Liver (tissue), 8 donors: ENCODE measurements at regions not wholly inside any gene's neighbourhood (a gene's known extent, or its start where the extent isn't known, plus 50 kb on each side); places are given as distances from the start of the nearest gene placed in this dataset.

ENCODE experiments used
- DNase-seq: peaks from one replicate; pipeline ENCODE4 v3.0.0-alpha.2; 2017; ENCODE audit warnings: low spot score
- H3K27ac ChIP-seq, 2 donors: one replicate each; pipeline ENCODE4 v1.7.0; 2013; ENCODE audit warnings: inconsistent platforms in 2 of 2, low read length in 2 of 2, control low read depth in 1 of 2, low read depth in 1 of 2, mild to moderate bottlenecking in 1 of 2
- H3K27me3 ChIP-seq, 4 donors: one replicate each; pipeline versions ENCODE4 v1.6.1 to v1.7.0; 2013; ENCODE audit warnings: low read length in 3 of 4, inconsistent platforms in 1 of 4, mild to moderate bottlenecking in 1 of 4, moderate library complexity in 1 of 4; ENCODE audit not compliant: control insufficient read depth in 4 of 4, insufficient read depth in 4 of 4
- H3K36me3 ChIP-seq, 4 donors: one replicate each; pipeline versions ENCODE4 v1.6.1 to v1.7.0; 2013; ENCODE audit warnings: low read length in 3 of 4, mild to moderate bottlenecking in 3 of 4, low read depth in 1 of 4, moderate library complexity in 1 of 4; ENCODE audit not compliant: control insufficient read depth in 4 of 4, insufficient read depth in 3 of 4
- H3K4me1 ChIP-seq, 4 donors: one replicate each; pipeline versions ENCODE4 v1.6.1 to v1.7.0; 2013; ENCODE audit warnings: low read length in 3 of 4, mild to moderate bottlenecking in 3 of 4, moderate library complexity in 1 of 4; ENCODE audit not compliant: control insufficient read depth in 4 of 4, insufficient read depth in 4 of 4
- H3K4me3 ChIP-seq, 3 donors: one replicate each; pipeline versions ENCODE4 v1.6.1 to v1.7.0; 2013; ENCODE audit warnings: low read length in 3 of 3, control low read depth in 1 of 3, low read depth in 1 of 3, mild to moderate bottlenecking in 1 of 3
- H3K9ac ChIP-seq, 2 donors: one replicate each; pipeline ENCODE4 v1.7.0; 2013; ENCODE audit warnings: low read length in 2 of 2, mild to moderate bottlenecking in 2 of 2, moderate library complexity in 2 of 2, control low read depth in 1 of 2, low read depth in 1 of 2
- H3K9me3 ChIP-seq, 4 donors: one replicate each; pipeline versions ENCODE4 v1.6.1 to v1.7.0; 2013; ENCODE audit warnings: low read length in 3 of 4; ENCODE audit not compliant: control insufficient read depth in 4 of 4
- FOXA1 ChIP-seq: IDR thresholded peaks from 2 replicates; pipeline ENCODE4 v1.6.1; 2016; ENCODE audit warnings: antibody characterized with exemption
- GABPA ChIP-seq, 2 donors: IDR thresholded peaks in 1 of 2; conservative IDR thresholded peaks in 1 of 2; 2 replicates each; pipeline ENCODE4 v1.6.1; 2016; ENCODE audit warnings: antibody characterized with exemption in 2 of 2, mild to moderate bottlenecking in 1 of 2, moderate library complexity in 1 of 2
- HNF4G ChIP-seq: IDR thresholded peaks from 2 replicates; pipeline ENCODE4 v1.6.1; 2016; ENCODE audit warnings: antibody characterized with exemption
- JUND ChIP-seq, 2 donors: IDR thresholded peaks; 2 replicates each; pipeline ENCODE4 v1.6.1; 2016; ENCODE audit warnings: antibody characterized with exemption in 2 of 2
- NR2F2 ChIP-seq: IDR thresholded peaks from 2 replicates; pipeline ENCODE4 v1.6.1; 2016; ENCODE audit warnings: antibody characterized with exemption
- RXRA ChIP-seq, 2 donors: IDR thresholded peaks; 2 replicates each; pipeline ENCODE4 v1.6.1; 2017 to 2018; ENCODE audit warnings: antibody characterized with exemption in 2 of 2, mild to moderate bottlenecking in 1 of 2
- TAF1 ChIP-seq: conservative IDR thresholded peaks from 2 replicates; pipeline ENCODE4 v1.6.1; 2016; ENCODE audit warnings: antibody characterized with exemption, mild to moderate bottlenecking
- WGBS: extraction: QIAGEN DNeasy Blood & Tissue Kit; methylation state at CpG from one replicate; pipeline ENCODE4 v1.1.7; 2013; 5-methylcytosine and 5-hydroxymethylcytosine counted together
- TF ChIP-seq, protein P1 (sequence below): fragments of 150-350 bp; IDR thresholded peaks from 2 replicates; pipeline ENCODE4 v1.5.1; 2017; ENCODE audit warnings: improper control_type of control experiment, low read depth, low read length; ENCODE audit not compliant: missing input control
- TF ChIP-seq, protein P2 (sequence below): IDR thresholded peaks from 2 replicates; pipeline ENCODE4 v1.6.1; 2016; ENCODE audit warnings: antibody characterized with exemption, mild to moderate bottlenecking
- TF ChIP-seq, protein P3 (sequence below): IDR thresholded peaks from 2 replicates; pipeline ENCODE4 v1.6.1; 2016; ENCODE audit warnings: antibody characterized with exemption
- TF ChIP-seq, protein P4 (sequence below): IDR thresholded peaks from 2 replicates; pipeline ENCODE4 v1.6.1; 2016; ENCODE audit warnings: antibody characterized with exemption
- donor health status: healthy.
- donor health status: healthy.
- donor health status: healthy.
- donor health status: healthy.
- donor health status: healthy.

DNA sequence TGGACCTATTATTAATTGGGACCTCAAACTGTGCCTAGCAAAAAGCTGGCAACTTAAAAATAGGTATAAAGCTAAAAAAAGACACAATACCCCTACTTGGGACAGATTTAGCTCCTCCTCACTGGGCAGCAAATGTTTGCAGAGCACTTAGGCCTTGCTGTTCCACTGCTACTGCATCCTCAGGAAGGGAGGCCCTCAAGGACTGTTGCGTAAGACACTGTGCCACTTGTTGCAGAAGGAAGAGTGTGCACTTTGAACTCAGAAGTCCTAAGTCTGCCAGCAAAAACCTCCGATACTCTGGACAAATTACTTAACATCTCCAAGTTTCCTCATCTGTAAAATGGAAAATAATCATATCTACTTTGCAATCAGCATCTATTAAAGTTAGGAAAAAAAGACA is 322.9 kb downstream of the BARHL2 start:
- H3K27ac ChIP-seq = no peak overlapping the region
- 84% methylated on average over 2 of the region's 2 CpGs for WGBS
- H3K36me3 ChIP-seq = no peaks in the 10 kb centered on the region
- no peak overlapping the region for H3K9ac ChIP-seq
- no peak for DNase-seq
- H3K4me1 ChIP-seq = no peaks in the 10 kb centered on the region
- no peaks in the 10 kb centered on the region for H3K9me3 ChIP-seq
- no peaks in the 10 kb centered on the region for H3K27me3 ChIP-seq
- H3K4me3 ChIP-seq = no peak overlapping the region
- TF ChIP-seq FOXA1 (no peak), RXRA (IDR thresholded peaks at IDR 0.05) (no peak), HNF4G (no peak)
- TF ChIP-seq, protein P1, sequence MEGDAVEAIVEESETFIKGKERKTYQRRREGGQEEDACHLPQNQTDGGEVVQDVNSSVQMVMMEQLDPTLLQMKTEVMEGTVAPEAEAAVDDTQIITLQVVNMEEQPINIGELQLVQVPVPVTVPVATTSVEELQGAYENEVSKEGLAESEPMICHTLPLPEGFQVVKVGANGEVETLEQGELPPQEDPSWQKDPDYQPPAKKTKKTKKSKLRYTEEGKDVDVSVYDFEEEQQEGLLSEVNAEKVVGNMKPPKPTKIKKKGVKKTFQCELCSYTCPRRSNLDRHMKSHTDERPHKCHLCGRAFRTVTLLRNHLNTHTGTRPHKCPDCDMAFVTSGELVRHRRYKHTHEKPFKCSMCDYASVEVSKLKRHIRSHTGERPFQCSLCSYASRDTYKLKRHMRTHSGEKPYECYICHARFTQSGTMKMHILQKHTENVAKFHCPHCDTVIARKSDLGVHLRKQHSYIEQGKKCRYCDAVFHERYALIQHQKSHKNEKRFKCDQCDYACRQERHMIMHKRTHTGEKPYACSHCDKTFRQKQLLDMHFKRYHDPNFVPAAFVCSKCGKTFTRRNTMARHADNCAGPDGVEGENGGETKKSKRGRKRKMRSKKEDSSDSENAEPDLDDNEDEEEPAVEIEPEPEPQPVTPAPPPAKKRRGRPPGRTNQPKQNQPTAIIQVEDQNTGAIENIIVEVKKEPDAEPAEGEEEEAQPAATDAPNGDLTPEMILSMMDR = no peak

DNA sequence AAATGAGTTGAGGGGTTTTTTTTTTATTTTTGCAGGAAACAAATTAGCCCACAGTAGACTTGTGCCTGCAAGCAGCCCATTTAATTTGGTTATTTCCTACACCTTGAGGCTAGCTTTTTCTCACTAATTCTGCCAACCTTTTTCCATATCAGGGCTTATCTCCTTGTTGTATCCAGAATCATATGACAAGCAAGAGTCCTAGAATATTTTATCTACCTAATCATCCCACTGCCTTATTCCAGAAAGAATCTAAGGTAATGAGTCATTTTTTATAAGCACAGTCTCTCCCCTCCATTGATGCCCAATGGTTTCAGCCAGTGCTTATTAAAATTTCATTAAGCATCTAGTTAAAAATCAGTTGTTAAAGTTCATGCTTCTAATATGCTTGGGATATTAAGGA is 324.1 kb downstream of the BARHL2 start:
- H3K27me3 ChIP-seq = no peaks in the 10 kb centered on the region
- no peak overlapping the region for H3K27ac ChIP-seq
- no peak for DNase-seq
- no peaks in the 10 kb centered on the region for H3K4me1 ChIP-seq
- no peak overlapping the region for H3K4me3 ChIP-seq
- no peak overlapping the region for H3K9ac ChIP-seq
- no peaks in the 10 kb centered on the region for H3K9me3 ChIP-seq
- TF ChIP-seq, protein P2, sequence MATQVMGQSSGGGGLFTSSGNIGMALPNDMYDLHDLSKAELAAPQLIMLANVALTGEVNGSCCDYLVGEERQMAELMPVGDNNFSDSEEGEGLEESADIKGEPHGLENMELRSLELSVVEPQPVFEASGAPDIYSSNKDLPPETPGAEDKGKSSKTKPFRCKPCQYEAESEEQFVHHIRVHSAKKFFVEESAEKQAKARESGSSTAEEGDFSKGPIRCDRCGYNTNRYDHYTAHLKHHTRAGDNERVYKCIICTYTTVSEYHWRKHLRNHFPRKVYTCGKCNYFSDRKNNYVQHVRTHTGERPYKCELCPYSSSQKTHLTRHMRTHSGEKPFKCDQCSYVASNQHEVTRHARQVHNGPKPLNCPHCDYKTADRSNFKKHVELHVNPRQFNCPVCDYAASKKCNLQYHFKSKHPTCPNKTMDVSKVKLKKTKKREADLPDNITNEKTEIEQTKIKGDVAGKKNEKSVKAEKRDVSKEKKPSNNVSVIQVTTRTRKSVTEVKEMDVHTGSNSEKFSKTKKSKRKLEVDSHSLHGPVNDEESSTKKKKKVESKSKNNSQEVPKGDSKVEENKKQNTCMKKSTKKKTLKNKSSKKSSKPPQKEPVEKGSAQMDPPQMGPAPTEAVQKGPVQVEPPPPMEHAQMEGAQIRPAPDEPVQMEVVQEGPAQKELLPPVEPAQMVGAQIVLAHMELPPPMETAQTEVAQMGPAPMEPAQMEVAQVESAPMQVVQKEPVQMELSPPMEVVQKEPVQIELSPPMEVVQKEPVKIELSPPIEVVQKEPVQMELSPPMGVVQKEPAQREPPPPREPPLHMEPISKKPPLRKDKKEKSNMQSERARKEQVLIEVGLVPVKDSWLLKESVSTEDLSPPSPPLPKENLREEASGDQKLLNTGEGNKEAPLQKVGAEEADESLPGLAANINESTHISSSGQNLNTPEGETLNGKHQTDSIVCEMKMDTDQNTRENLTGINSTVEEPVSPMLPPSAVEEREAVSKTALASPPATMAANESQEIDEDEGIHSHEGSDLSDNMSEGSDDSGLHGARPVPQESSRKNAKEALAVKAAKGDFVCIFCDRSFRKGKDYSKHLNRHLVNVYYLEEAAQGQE = no peak
- TF ChIP-seq NR2F2 (no peak), RXRA (IDR thresholded peaks at IDR 0.05) (no peak), HNF4G (no peak), GABPA (IDR thresholded peaks at IDR 0.05 in 1 of 2, conservative IDR thresholded peaks at IDR 0.05 in 1 of 2) (no peak), TAF1 (no peak), JUND (IDR thresholded peaks at IDR 0.05) (no peak), FOXA1 (no peak)
- TF ChIP-seq, protein P3, sequence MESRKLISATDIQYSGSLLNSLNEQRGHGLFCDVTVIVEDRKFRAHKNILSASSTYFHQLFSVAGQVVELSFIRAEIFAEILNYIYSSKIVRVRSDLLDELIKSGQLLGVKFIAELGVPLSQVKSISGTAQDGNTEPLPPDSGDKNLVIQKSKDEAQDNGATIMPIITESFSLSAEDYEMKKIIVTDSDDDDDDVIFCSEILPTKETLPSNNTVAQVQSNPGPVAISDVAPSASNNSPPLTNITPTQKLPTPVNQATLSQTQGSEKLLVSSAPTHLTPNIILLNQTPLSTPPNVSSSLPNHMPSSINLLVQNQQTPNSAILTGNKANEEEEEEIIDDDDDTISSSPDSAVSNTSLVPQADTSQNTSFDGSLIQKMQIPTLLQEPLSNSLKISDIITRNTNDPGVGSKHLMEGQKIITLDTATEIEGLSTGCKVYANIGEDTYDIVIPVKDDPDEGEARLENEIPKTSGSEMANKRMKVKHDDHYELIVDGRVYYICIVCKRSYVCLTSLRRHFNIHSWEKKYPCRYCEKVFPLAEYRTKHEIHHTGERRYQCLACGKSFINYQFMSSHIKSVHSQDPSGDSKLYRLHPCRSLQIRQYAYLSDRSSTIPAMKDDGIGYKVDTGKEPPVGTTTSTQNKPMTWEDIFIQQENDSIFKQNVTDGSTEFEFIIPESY = no peak
- TF ChIP-seq, protein P1 = no peak
- TF ChIP-seq, protein P4, sequence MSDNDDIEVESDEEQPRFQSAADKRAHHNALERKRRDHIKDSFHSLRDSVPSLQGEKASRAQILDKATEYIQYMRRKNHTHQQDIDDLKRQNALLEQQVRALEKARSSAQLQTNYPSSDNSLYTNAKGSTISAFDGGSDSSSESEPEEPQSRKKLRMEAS = no peak
- H3K36me3 ChIP-seq = no peaks in the 10 kb centered on the region
